ENCODE measurements at regions not wholly inside any gene's neighbourhood (a gene's known extent, or its start where the extent isn't known, plus 50 kb on each side); places are given as distances from the start of the nearest gene placed in this dataset.

- no peak for DNase-seq
- intact Hi-C loops (cut with micrococcal nuclease), result no loop called here
- ATAC-seq, result no peak
These were observed 58.9 kb downstream of the NUDT11 start for GRCh38 chrX:51437521-51437920.

DNA sequence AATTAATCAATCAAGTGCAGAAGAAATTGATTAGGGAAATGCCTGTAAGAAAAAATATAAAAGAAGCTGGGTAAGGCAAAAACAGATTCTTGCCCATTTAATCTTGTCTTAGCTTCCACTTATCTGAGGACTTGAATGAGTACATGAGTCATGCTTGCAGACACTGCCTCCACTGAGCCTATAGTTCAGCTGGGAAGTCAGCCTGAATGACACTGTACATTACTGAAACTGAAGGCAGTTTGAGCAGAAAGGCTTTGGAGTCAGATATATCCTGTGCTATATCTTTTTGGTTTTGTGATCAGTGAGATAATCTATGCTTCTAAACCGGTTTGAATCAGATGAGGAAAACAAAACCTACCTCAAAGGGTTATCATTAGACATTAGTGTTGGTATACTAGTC lies 61.3 kb downstream of the NUDT11 start:
- intact Hi-C loops (cut with micrococcal nuclease), result no loop called here
- ATAC-seq, result no peak
- no peak for DNase-seq

- ATAC-seq (no peak), DNase-seq (no peak)
- intact Hi-C loops (cut with micrococcal nuclease), result no loop called here
These were observed 74.3 kb downstream of the NUDT11 start for GRCh38 chrX:51421972-51422597.

GRCh38 chrX:51420610-51421009 lies 75.8 kb downstream of the NUDT11 start:
- intact Hi-C loops (cut with micrococcal nuclease), result no loop called here
- no peak for DNase-seq

DNA sequence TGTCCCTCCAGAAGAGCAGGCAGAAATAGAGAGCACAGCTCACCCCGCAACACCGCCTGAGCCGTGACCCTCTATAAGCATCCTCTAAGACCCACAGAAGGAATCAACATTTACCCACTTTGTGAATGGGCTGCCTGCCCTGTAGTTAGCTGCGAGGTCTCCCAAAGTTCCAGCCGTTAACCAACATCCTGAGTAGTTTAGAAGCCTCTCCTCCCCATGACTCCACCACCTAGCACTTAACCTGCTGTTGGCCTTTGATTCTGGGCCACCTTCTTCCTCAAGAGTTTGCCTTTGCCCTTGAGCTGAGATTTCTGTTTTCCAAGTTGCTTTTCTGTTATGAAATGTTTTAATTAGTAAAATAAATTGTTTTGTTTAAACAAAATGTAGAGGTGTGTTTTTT lies 75.8 kb downstream of the NUDT10 start:
- no peak for DNase-seq
- intact Hi-C loops (cut with micrococcal nuclease), result no loop called here

More at GRCh38 chrX:51420610-51421009, 75.8 kb downstream of the NUDT11 start:
- ATAC-seq, result no peak

GRCh38 chrX:51407520-51408409 lies 75.1 kb downstream of the NUDT10 start:
- DNase-seq, result no peak
- intact Hi-C loops (cut with micrococcal nuclease), result no loop called here
- ATAC-seq, result no peak

More for the DNA sequence above, 75.8 kb downstream of the NUDT10 start:
- no peak for ATAC-seq

DNA sequence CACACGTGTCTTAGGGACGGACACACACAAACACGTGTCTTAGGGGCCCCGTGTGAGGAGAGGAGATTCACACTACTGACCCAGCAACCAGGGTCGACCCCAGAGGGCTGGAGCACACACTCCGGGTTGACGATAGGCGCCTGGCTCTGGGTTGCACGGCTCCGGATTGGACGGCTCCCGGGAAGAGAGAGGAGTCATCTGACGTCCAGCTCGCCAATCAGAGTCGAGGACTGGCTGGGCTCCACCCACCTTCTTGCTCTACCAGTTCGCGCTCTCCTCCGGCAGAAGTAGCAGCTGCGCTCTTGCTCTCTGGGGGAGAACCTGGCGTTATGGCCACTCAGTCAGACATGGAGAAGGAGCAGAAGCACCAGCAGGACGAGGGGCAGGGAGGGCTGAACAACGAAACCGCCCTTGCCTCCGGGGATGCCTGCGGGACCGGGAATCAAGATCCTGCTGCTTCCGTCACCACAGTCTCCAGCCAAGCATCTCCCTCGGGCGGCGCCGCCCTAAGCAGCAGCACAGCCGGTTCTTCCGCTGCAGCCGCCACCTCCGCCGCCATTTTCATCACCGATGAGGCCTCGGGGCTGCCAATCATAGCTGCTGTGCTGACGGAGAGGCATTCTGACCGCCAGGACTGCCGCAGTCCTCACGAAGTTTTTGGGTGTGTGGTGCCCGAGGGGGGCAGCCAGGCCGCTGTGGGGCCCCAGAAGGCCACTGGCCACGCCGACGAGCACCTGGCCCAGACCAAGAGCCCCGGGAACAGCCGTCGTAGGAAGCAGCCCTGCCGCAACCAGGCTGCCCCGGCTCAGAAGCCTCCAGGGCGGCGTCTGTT lies 74.3 kb downstream of the NUDT10 start:
- intact Hi-C loops (cut with micrococcal nuclease), result no loop called here
- ATAC-seq (no peak), DNase-seq (no peak)

DNA sequence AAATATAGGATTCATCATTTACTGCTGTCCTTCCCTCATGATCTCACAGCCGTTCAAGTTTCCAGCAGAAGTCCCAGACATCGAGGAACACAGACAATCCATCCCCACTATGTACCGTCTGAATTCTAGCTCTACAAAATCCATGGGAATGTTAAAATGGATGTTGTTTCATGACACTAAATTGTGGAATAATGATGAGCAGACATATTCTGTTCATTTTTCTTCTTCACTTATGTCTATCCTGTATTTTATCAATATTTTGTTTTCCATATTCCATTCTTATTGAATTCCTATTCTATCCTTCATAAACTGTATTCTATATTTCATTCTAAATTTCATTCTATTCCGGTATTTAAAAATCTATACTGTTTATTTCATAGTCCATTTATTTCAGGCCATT lies 71.8 kb downstream of the NUDT10 start:
- DNase-seq, result no peak
- ATAC-seq, result no peak
- intact Hi-C loops (cut with micrococcal nuclease), result no loop called here

DNA sequence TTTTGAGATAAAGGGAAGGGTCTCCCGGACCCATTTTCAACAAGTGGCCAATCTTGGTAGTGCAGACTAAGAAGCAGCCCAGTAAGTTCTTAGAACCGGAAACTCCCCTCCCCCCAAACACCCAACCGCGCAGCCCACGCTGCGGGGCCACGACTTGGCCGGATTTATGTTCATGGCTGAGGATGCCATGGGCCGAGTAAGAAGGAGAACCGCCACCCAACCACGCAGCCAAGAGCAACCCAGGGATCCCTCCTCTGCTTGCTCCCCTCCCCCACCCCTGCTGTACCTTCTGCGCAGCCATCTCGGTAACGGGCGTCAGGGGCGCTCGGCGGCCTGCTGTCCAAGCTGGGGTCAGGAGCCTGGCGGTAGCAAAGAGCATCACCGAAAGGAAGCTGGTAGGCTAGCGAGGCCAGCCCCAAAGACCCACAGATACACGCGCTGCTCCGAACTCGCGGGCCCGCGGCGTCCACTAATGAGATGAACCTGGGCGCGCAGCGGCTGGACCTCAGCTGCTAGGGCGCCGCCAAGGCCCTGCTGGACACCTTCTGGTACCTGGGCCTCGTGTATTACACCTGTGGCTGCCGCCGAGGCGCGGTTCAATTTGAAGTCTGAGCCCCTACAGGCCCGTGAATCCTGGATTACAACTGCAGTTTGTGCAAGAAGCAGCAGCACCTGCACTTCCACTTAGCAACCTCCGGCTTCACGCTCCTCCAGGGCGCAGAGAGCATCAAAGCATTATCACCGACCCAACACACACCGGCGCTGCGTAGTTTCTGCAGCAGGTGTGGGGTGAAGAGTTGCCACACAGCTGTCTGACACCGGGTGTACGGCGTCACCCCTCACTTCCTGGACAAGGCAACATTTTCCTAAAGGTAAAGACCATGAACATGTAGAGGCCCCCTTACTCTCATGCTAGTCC lies 63.4 kb downstream of the NUDT10 start:
- intact Hi-C loops (cut with micrococcal nuclease), result no loop called here
- peak; percentile 33 for ATAC-seq
- DNase-seq, result peak; percentile 28

GRCh38 chrX:51395480-51395809 lies 62.8 kb downstream of the NUDT10 start:
- intact Hi-C loops (cut with micrococcal nuclease), result no loop called here

More at GRCh38 chrX:51395480-51395809, 62.8 kb downstream of the NUDT10 start:
- ATAC-seq (no peak), DNase-seq (no peak)
